Left renal cortex interstitium (tissue), 4 donors: ENCODE measurements at regions not wholly inside any gene's neighbourhood (a gene's known extent, or its start where the extent isn't known, plus 50 kb on each side); places are given as distances from the start of the nearest gene placed in this dataset.
"Not testable (repeated sequence)": the region's sequence is repeated elsewhere in the genome, so short reads cannot be mapped to it uniquely, and the experiment has no call there.

Source experiments
- DNase-seq, 4 donors: peaks; one replicate each; pipeline ENCODE4 v3.0.0-alpha.2; 2013; ENCODE audit warnings: low read depth in 4 of 4, low spot score in 2 of 4, missing footprints in 1 of 4

DNA sequence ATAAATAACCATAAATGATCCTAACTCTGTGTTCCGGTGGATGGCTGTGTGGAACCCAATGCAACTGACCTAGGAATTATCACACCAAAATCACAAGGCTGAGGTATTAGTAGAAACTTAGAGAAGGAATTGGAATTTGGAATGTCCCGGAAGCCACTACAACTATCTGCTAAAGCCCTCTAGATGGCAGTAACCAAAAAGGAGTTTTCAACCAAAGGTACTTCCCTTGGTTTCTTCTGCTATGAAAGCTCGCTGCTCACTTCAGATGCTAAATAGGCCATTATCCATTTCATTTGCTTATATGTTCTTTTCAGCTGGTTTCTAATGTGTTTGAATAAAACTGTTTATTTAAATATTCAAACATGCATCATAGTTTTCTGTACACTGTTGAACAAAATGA lies 1589.1 kb upstream of the SPRY2 start:
- peak in 2 of 4 donors; percentile 5 to 28 for DNase-seq

DNA sequence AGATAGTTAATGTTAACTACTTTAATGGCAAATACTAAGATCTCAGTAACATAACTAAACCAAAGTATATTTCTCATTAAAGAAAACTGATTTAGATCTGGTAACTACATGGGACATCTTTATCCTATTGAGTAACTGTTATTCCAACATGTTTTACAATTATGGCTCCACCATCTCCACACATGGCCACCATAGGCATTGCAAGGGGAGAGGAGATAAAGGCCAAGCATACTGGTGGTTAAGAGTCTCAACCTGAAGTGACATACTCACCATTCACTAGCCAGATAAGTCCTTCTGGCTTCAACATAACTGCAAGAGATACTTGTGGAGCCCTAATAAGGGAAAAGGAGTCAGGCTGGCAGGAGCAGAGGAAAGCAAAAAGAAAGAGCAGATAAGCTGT lies 1586.4 kb upstream of the SPRY2 start:
- no peak for DNase-seq

- DNase-seq: peak in 2 of 4 donors; percentile 5 to 46
Observed at GRCh38 chr13:81917810-81918209, 1576.9 kb upstream of the SPRY2 start.

DNA sequence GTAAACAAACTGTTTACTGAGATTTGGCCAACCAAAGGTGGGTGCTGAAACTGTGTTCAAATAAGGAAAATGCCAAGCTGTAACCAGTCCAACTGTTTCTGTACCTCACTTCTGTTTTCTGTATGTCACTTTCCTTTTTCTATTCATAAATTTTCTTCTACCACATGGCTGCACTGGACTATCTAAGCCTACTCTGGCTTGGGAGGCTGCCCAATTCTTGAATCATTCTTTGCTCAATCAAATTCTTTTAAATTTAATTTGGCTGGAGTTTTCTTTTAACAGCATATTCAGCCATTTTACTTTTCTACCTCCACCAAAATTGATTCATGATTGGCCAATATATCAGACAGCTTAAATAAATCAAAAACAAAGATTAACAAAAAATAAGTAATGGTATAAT lies 1575.5 kb upstream of the SPRY2 start:
- DNase-seq: no peak

DNA sequence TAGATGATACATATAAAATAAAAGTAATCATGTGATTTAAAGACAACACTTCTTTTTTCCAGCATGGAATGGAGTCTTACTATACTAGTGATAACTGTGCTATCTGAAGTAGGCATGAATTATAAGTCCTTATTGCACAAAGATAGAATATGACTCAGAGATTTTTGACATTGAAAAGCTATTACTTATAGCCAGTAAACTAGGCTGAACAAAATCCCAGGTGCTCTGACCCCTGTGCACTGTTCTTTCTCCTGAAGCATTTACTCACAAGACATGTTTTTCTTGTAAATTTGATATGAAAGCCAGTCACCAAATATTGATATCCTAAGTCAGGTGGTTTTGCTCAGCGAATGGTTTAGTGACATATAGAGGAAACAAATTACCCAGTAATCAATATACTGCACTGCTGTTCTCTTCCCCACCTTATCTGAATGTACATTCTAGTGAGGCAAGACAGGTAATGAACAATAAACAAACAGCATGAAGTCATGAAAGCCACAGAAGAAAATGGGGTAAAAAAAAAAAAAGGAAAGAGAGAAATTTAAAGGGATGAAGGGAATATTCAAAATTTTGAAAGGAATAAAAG lies 1567.0 kb upstream of the SPRY2 start:
- DNase-seq: no peak

GRCh38 chr13:81888855-81889254 lies 1547.9 kb upstream of the SPRY2 start:
- DNase-seq: no peak

- no peak for DNase-seq
Observed at GRCh38 chr13:81874681-81875661, 1534.0 kb upstream of the SPRY2 start.

DNA sequence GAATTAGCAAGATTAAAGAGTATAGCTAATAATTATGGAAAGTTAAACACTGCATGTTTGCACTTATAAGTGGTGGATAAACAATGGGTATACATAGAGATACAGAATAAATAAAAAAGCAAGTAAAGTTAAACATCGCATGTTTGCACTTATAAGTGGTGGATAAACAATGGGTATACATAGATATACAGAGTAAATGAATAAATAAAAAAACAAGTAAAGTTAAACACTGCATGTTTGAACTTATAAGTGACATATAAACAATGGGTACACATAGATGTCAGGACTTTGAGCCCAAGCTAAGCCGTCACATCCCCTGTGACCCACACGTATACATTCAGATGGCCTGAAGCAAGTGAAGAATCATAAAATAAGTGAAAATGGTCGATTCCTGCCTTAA lies 1533.3 kb upstream of the SPRY2 start:
- DNase-seq: no peak

DNA sequence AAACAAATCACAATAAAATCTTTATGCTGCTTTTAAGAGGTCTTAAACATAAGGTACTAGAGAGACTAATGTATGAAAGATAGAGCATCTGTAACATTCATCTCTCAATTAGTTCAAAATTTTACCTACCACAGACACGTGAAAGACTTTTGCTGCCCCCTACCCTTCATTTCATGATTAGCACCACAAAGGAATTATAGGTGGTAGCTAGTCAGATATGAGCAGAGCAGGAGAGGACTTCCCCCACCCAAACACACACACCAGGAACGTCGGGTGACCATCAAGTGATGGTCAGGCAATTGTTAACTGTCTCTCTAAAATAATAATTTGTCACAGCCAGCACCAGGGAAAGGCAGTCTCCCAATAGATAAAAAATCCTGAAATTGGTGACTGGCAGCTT lies 1531.7 kb upstream of the SPRY2 start:
- peak in 1 of 4 donors; percentile 19 for DNase-seq

- DNase-seq: not testable (repeated sequence)
Observed at GRCh38 chr13:81871751-81872325, 1530.9 kb upstream of the SPRY2 start.

GRCh38 chr13:81848291-81848690 lies 1507.4 kb upstream of the SPRY2 start:
- DNase-seq: no peak

GRCh38 chr13:81846771-81847170 lies 1505.8 kb upstream of the SPRY2 start:
- no peak for DNase-seq

DNA sequence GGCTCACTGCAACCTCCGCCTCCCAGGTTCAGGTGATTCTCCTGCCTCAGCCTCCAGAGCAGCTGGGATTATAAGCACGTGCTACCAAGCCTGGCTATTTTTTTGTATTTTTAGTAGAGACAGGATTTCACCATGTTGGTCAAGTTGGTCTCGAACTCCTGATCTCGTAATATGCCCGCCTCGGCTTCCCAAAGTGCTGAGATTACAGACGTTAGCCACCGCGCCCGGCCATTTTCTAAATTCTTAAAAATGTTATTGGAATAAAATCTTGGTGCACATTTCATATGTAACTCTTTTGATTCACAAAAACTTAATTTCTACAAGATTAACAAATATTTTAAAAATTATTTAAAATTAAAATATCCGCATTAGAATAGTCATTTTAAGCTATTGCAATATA lies 1480.3 kb upstream of the SPRY2 start:
- no peak for DNase-seq

DNA sequence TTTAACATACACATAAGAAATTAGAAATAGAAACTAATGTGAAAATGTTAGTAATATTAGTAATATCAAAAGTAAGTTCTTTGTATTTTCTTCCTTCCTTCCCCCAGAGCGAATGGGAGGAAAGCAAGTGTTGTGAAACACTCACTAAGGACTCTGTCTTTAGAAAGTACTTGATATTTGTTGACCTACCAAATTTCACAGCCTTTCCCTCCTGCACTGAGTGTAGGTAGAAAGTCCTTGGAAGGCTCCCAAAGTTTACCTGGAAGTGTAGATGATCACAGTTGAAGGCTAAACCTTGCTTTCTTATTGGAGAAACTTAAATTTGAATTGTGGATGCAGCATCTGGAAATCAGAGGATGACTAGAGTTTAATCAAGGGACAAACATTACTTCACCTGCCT lies 1459.5 kb upstream of the SPRY2 start:
- no peak for DNase-seq

- no peak for DNase-seq
Observed at GRCh38 chr13:81795710-81796109, 1454.8 kb upstream of the SPRY2 start.

- no peak for DNase-seq
Observed at GRCh38 chr13:81791641-81792040, 1450.7 kb upstream of the SPRY2 start.

- DNase-seq: no peak
Observed at GRCh38 chr13:81781471-81781870, 1440.5 kb upstream of the SPRY2 start.

- no peak for DNase-seq
Observed at GRCh38 chr13:81779876-81780275, 1439.0 kb upstream of the SPRY2 start.

DNA sequence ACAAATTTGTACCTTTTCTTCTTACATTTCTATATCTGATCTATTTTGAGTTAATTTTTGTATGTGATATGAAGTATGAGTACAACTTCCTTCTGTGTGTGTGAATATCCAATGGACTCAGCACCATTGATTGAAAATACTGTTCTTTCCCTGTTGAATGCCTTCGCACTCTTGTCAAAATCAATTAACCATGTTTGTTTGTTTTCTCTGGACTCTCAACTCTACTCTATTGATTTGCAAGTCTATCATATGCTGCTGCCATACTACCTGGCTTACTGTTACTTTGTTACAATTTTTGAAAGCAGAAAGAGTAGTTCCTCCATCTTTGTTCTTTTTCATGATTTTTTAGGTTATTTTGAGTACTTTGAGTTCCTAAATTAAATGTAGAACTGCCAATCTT lies 1437.4 kb upstream of the SPRY2 start:
- DNase-seq: no peak

- no peak for DNase-seq
Observed at GRCh38 chr13:81773263-81773662, 1432.3 kb upstream of the SPRY2 start.

- DNase-seq: no peak
Observed at GRCh38 chr13:81771951-81772350, 1431.0 kb upstream of the SPRY2 start.
